ENCODE measurements at regions not wholly inside any gene's neighbourhood (a gene's known extent, or its start where the extent isn't known, plus 50 kb on each side); places are given as distances from the start of the nearest gene placed in this dataset.

DNA sequence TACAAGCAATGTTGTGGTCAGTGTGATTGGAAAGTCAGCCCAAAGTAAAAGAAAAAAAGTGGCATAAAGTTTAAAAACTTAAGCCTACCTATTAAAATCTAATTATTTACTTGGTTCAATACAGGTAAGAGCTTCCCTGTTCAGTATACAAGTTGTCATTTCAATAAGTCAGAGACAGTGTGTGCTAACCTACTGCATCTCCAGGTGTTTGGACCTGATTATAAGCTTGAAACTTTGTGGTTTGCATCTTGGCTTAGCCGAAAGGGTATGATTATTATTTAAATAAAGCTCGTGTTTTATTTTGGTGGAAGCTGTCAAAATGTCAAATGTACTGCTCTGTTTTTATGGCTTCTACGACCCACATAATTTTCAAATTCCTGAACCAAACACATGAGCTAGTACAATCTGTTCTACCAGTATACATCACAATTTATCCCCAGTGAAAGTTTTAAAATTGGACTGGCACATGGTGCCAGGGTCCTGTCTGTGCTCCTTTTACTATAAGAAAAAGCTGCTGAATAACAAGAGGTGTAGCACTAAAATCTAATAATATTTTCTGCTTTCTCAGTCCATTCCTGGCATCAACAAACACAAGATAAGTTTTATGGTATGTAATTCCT, 103.9 kb upstream of the ANO3 start:
- no TSS peak for BruUV-seq (replicated peaks)
- ChIA-PET POLR2A (ENCODE audit: low non-redundant PET) (no interaction called here), CTCF (interaction anchor here (1.1 kb wide), 1 partner anchor 247 kb away, joined by 8 read pairs; no protein-coding TSS in a partner anchor)
- H3K27ac ChIP-seq (ENCODE audit: low read depth, low read length, poor library complexity, severe bottlenecking) = no peak overlapping the region
- intact Hi-C loops (cut with micrococcal nuclease; ENCODE audit: unreplicated experiment) = loop anchor here (1.0 kb wide), 1 partner anchor 246 kb away; no protein-coding TSS in a partner anchor
- no peaks in the 10 kb centered on the region for H3K4me1 ChIP-seq (ENCODE audit: insufficient read depth, low read length, poor library complexity, severe bottlenecking)
- no peaks in the 10 kb centered on the region for H3K27me3 ChIP-seq (replicated peaks; ENCODE audit: insufficient read depth, low read depth, low read length, poor library complexity)
- TF ChIP-seq EZH2 (IDR thresholded peaks at IDR 0.05; ENCODE audit: borderline replicate concordance, low read depth, low read length, poor library complexity, severe bottlenecking) = no peak
- TF ChIP-seq CTCF (conservative IDR thresholded peaks at IDR 0.05; ENCODE audit: low read depth, low read length) = no peak
- DNase-seq (ENCODE audit: low spot score) = no peak
- no peak overlapping the region for H3K4me3 ChIP-seq (ENCODE audit: low read depth, low read length, poor library complexity, severe bottlenecking)
- no peaks in the 10 kb centered on the region for H3K9me3 ChIP-seq (ENCODE audit: low read depth, low read length, poor library complexity, severe bottlenecking)
- H3K36me3 ChIP-seq (ENCODE audit: insufficient read depth, low read length, poor library complexity, severe bottlenecking) = no peaks in the 10 kb centered on the region

DNA sequence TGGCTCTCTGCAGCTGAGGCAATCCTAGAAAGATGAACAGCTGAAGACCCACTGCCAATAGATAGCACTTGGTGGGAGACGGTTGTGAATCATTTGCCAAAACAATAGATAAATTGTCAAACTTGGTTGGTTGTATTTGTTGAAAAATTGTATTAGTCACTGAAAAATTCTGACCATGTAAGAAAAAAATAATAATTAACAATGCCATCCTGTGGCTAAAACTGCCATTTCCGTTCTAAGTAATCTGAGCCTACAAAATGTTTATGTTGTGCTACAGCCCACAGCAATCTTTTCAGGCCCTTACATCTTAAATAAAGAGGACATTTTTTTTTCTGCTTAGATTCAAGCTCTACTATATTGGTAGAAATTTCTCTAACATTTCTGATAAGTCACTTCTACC, 103.2 kb upstream of the ANO3 start:
- Histone ChIP-seq H3K27me3 (replicated peaks; ENCODE audit: insufficient read depth, low read depth, low read length, poor library complexity) (no peaks in the 10 kb centered on the region), H3K4me1 (ENCODE audit: insufficient read depth, low read length, poor library complexity, severe bottlenecking) (no peaks in the 10 kb centered on the region), H3K27ac (ENCODE audit: low read depth, low read length, poor library complexity, severe bottlenecking) (no peak overlapping the region), H3K4me3 (ENCODE audit: low read depth, low read length, poor library complexity, severe bottlenecking) (no peak overlapping the region), H3K9me3 (ENCODE audit: low read depth, low read length, poor library complexity, severe bottlenecking) (no peaks in the 10 kb centered on the region), H3K36me3 (ENCODE audit: insufficient read depth, low read length, poor library complexity, severe bottlenecking) (no peaks in the 10 kb centered on the region)
- BruUV-seq (replicated peaks) = no TSS peak
- intact Hi-C loops (cut with micrococcal nuclease; ENCODE audit: unreplicated experiment) = no loop called here
- no peak for TF ChIP-seq CTCF (conservative IDR thresholded peaks at IDR 0.05; ENCODE audit: low read depth, low read length)
- TF ChIP-seq EZH2 (IDR thresholded peaks at IDR 0.05; ENCODE audit: borderline replicate concordance, low read depth, low read length, poor library complexity, severe bottlenecking) = no peak
- ChIA-PET POLR2A (ENCODE audit: low non-redundant PET) (no interaction called here), CTCF (no interaction called here)
- no peak for DNase-seq (ENCODE audit: low spot score)

- Histone ChIP-seq H3K4me3 (ENCODE audit: low read depth, low read length, poor library complexity, severe bottlenecking) (no peak overlapping the region), H3K4me1 (ENCODE audit: insufficient read depth, low read length, poor library complexity, severe bottlenecking) (no peaks in the 10 kb centered on the region), H3K27me3 (replicated peaks; ENCODE audit: insufficient read depth, low read depth, low read length, poor library complexity) (no peaks in the 10 kb centered on the region), H3K27ac (ENCODE audit: low read depth, low read length, poor library complexity, severe bottlenecking) (no peak overlapping the region), H3K36me3 (ENCODE audit: insufficient read depth, low read length, poor library complexity, severe bottlenecking) (no peaks in the 10 kb centered on the region), H3K9me3 (ENCODE audit: low read depth, low read length, poor library complexity, severe bottlenecking) (no peaks in the 10 kb centered on the region)
- TF ChIP-seq CTCF (conservative IDR thresholded peaks at IDR 0.05; ENCODE audit: low read depth, low read length) = no peak
- no peak for TF ChIP-seq EZH2 (IDR thresholded peaks at IDR 0.05; ENCODE audit: borderline replicate concordance, low read depth, low read length, poor library complexity, severe bottlenecking)
- CTCF ChIA-PET = no interaction called here
- BruUV-seq (replicated peaks) = no TSS peak
- POLR2A ChIA-PET (ENCODE audit: low non-redundant PET) = no interaction called here
- intact Hi-C loops (cut with micrococcal nuclease; ENCODE audit: unreplicated experiment) = no loop called here
- DNase-seq (ENCODE audit: low spot score) = peak; percentile 0
Observed at GRCh38 chr11:26229257-26229656, 102.7 kb upstream of the ANO3 start.
